ENCODE measurements at regions not wholly inside any gene's neighbourhood (a gene's known extent, or its start where the extent isn't known, plus 50 kb on each side); places are given as distances from the start of the nearest gene placed in this dataset.

DNA sequence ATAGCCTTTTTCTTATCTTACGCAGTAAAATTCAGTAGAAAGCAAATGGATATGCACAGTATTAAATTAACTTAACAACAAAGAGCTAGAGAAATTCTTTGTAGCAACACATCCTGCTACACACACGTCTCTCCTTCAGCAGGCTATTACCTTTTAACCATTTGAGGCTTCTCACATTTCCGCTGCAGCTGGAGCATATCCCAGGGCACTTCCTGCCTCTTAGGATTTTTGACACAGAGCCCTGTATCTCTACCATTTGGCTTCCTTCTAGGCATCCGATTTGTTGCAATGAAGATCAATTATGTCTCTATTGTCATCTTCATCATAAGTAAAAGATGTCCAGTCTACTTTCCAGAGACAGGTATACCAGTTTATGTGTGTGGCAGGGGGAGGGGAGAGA, 292.4 kb upstream of the CBLB start:
- TF ChIP-seq, protein P1, sequence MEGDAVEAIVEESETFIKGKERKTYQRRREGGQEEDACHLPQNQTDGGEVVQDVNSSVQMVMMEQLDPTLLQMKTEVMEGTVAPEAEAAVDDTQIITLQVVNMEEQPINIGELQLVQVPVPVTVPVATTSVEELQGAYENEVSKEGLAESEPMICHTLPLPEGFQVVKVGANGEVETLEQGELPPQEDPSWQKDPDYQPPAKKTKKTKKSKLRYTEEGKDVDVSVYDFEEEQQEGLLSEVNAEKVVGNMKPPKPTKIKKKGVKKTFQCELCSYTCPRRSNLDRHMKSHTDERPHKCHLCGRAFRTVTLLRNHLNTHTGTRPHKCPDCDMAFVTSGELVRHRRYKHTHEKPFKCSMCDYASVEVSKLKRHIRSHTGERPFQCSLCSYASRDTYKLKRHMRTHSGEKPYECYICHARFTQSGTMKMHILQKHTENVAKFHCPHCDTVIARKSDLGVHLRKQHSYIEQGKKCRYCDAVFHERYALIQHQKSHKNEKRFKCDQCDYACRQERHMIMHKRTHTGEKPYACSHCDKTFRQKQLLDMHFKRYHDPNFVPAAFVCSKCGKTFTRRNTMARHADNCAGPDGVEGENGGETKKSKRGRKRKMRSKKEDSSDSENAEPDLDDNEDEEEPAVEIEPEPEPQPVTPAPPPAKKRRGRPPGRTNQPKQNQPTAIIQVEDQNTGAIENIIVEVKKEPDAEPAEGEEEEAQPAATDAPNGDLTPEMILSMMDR (IDR thresholded peaks at IDR 0.05; ENCODE audit: poor library complexity) = no peak
- TF ChIP-seq EZH2 (IDR thresholded peaks at IDR 0.05; ENCODE audit: borderline replicate concordance) = no peak
- no peak for TF ChIP-seq EZH2phosphoT487 (IDR thresholded peaks at IDR 0.05; ENCODE audit: low read depth, severe bottlenecking, unreplicated experiment)
